GM12892 (cell line): ENCODE measurements at regions not wholly inside any gene's neighbourhood (a gene's known extent, or its start where the extent isn't known, plus 50 kb on each side); places are given as distances from the start of the nearest gene placed in this dataset.

Experiments used
- POLR2AphosphoS5 ChIP-seq: IDR thresholded peaks from 2 replicates; pipeline ENCODE4 v1.6.1; 2011; ENCODE audit warnings: low read depth, low read length, control low read depth
- TAF1 ChIP-seq: IDR thresholded peaks from 2 replicates; pipeline ENCODE4 v1.6.1; 2011; ENCODE audit warnings: low read depth, mild to moderate bottlenecking, control low read depth, low read length, borderline replicate concordance

- TF ChIP-seq POLR2AphosphoS5, result no peak
- TF ChIP-seq TAF1, result no peak
These were observed 770.9 kb downstream of the TNS3 start for GRCh38 chr7:46810986-46811385.
